Progenitor cell of endocrine pancreas (in vitro differentiated cells): ENCODE measurements at regions not wholly inside any gene's neighbourhood (a gene's known extent, or its start where the extent isn't known, plus 50 kb on each side); places are given as distances from the start of the nearest gene placed in this dataset.

Experiments
- DNase-seq: peaks from one replicate; pipeline ENCODE4 v3.0.0; 2021; ENCODE audit warnings: low spot score; ENCODE audit not compliant: unreplicated experiment
- H3K27ac Mint-ChIP-seq: 2 replicates; pipeline ENCODE4 v1.8.0; 2021; ENCODE audit warnings: mild to moderate bottlenecking, moderate library complexity, mixed read lengths
- H3K27me3 Mint-ChIP-seq: 2 replicates; pipeline ENCODE4 v1.8.0; 2021; ENCODE audit warnings: mixed read lengths
- H3K36me3 Mint-ChIP-seq: 2 replicates; pipeline ENCODE4 v1.8.0; 2022; ENCODE audit warnings: mixed read lengths; ENCODE audit not compliant: insufficient read depth
- H3K4me1 Mint-ChIP-seq: 2 replicates; pipeline ENCODE4 v1.8.0; 2021; ENCODE audit warnings: low read depth, mixed read lengths
- H3K4me3 Mint-ChIP-seq: 2 replicates; pipeline ENCODE4 v1.8.0; 2021; ENCODE audit warnings: low read depth, mild to moderate bottlenecking, moderate library complexity, mixed read lengths
- H3K9me3 Mint-ChIP-seq: 2 replicates; pipeline ENCODE4 v1.8.0; 2021; ENCODE audit warnings: low read depth, mixed read lengths
- CTCF ChIP-seq: fragments of 200-600 bp; sonication (generic); IDR thresholded peaks from one replicate; pipeline ENCODE4 v1.5.0; 2021; ENCODE audit warnings: antibody characterized with exemption, mild to moderate bottlenecking; ENCODE audit not compliant: unreplicated experiment

GRCh38 chr6:98044151-98044561, 761.1 kb upstream of the MMS22L start:
- no peak overlapping the region for H3K27ac Mint-ChIP-seq
- no peak for TF ChIP-seq CTCF
- H3K27me3 Mint-ChIP-seq, result peaks cover 10% of the 10 kb centered on the region
- DNase-seq, result no peak
- H3K36me3 Mint-ChIP-seq, result no peaks in the 10 kb centered on the region
- peaks cover 16% of the 10 kb centered on the region for H3K4me1 Mint-ChIP-seq
- H3K4me3 Mint-ChIP-seq, result no peak overlapping the region
- H3K9me3 Mint-ChIP-seq, result no peaks in the 10 kb centered on the region

GRCh38 chr6:98044791-98045470, 761.9 kb upstream of the MMS22L start:
- Mint-ChIP-seq H3K27ac (no peak overlapping the region), H3K9me3 (no peaks in the 10 kb centered on the region)

GRCh38 chr6:98047164-98047563, 764.1 kb upstream of the MMS22L start:
- H3K36me3 Mint-ChIP-seq, result no peaks in the 10 kb centered on the region
- no peaks in the 10 kb centered on the region for H3K9me3 Mint-ChIP-seq
- no peak for TF ChIP-seq CTCF
- peaks cover 6% of the 10 kb centered on the region for H3K4me1 Mint-ChIP-seq
- peaks cover 7% of the 10 kb centered on the region for H3K27me3 Mint-ChIP-seq
- no peak overlapping the region for H3K27ac Mint-ChIP-seq
- no peak for DNase-seq
- H3K4me3 Mint-ChIP-seq, result no peak overlapping the region

More at GRCh38 chr6:98044791-98045470, 761.9 kb upstream of the MMS22L start:
- no peak for DNase-seq
- no peak for TF ChIP-seq CTCF
- Mint-ChIP-seq H3K4me1 (peaks cover 16% of the 10 kb centered on the region), H3K36me3 (no peaks in the 10 kb centered on the region), H3K4me3 (no peak overlapping the region), H3K27me3 (peaks cover 10% of the 10 kb centered on the region)

- no peaks in the 10 kb centered on the region for H3K9me3 Mint-ChIP-seq
- no peak overlapping the region for H3K27ac Mint-ChIP-seq
- TF ChIP-seq CTCF, result no peak
- DNase-seq, result no peak
- H3K4me1 Mint-ChIP-seq, result peaks cover 4% of the 10 kb centered on the region
- H3K27me3 Mint-ChIP-seq, result peaks cover 7% of the 10 kb centered on the region
- H3K4me3 Mint-ChIP-seq, result no peak overlapping the region
- H3K36me3 Mint-ChIP-seq, result no peaks in the 10 kb centered on the region
These were observed 764.9 kb upstream of the MMS22L start for GRCh38 chr6:98047871-98048270.

- peak; percentile 46 for TF ChIP-seq CTCF
- no peaks in the 10 kb centered on the region for H3K27me3 Mint-ChIP-seq
- H3K36me3 Mint-ChIP-seq, result no peaks in the 10 kb centered on the region
- H3K9me3 Mint-ChIP-seq, result no peaks in the 10 kb centered on the region
- no peak overlapping the region for H3K4me3 Mint-ChIP-seq
- H3K4me1 Mint-ChIP-seq, result no peaks in the 10 kb centered on the region
- no peak overlapping the region for H3K27ac Mint-ChIP-seq
- no peak for DNase-seq
These were observed 771.4 kb upstream of the MMS22L start for GRCh38 chr6:98054453-98054852.
